ENCODE measurements at regions not wholly inside any gene's neighbourhood (a gene's known extent, or its start where the extent isn't known, plus 50 kb on each side); places are given as distances from the start of the nearest gene placed in this dataset.

- no peak for TF ChIP-seq CTCF (conservative IDR thresholded peaks at IDR 0.05; ENCODE audit: low read depth, low read length)
- no peak for DNase-seq (ENCODE audit: low read depth)
- H3K4me3 ChIP-seq (ENCODE audit: low read length), result no peak overlapping the region
These were observed 78.5 kb upstream of the PCBD1 start for GRCh38 chr10:70966646-70967553.

GRCh38 chr10:70967591-70968587 lies 79.5 kb upstream of the PCBD1 start:
- DNase-seq (ENCODE audit: low read depth), result peak; percentile 34
- H3K4me3 ChIP-seq (ENCODE audit: low read length), result no peak overlapping the region
- TF ChIP-seq CTCF (conservative IDR thresholded peaks at IDR 0.05; ENCODE audit: low read depth, low read length), result no peak

GRCh38 chr10:70969188-70969587 lies 80.8 kb upstream of the PCBD1 start:
- no peak for DNase-seq (ENCODE audit: low read depth)
- no peak overlapping the region for H3K4me3 ChIP-seq (ENCODE audit: low read length)
- TF ChIP-seq CTCF (conservative IDR thresholded peaks at IDR 0.05; ENCODE audit: low read depth, low read length), result no peak

GRCh38 chr10:70970830-70971229 lies 82.5 kb upstream of the PCBD1 start:
- no peak for TF ChIP-seq CTCF (conservative IDR thresholded peaks at IDR 0.05; ENCODE audit: low read depth, low read length)
- no peak overlapping the region for H3K4me3 ChIP-seq (ENCODE audit: low read length)
- DNase-seq (ENCODE audit: low read depth), result peak; percentile 83

GRCh38 chr10:70973275-70973674 lies 84.9 kb upstream of the PCBD1 start:
- no peak for TF ChIP-seq CTCF (conservative IDR thresholded peaks at IDR 0.05; ENCODE audit: low read depth, low read length)
- no peak overlapping the region for H3K4me3 ChIP-seq (ENCODE audit: low read length)
- no peak for DNase-seq (ENCODE audit: low read depth)

GRCh38 chr10:70974351-70974901 lies 86.1 kb upstream of the PCBD1 start:
- peak; percentile 76 for DNase-seq (ENCODE audit: low read depth)
- no peak overlapping the region for H3K4me3 ChIP-seq (ENCODE audit: low read length)
- TF ChIP-seq CTCF (conservative IDR thresholded peaks at IDR 0.05; ENCODE audit: low read depth, low read length), result no peak

All from retinal pigment epithelial cell (primary cell).